ENCODE measurements at regions not wholly inside any gene's neighbourhood (a gene's known extent, or its start where the extent isn't known, plus 50 kb on each side); places are given as distances from the start of the nearest gene placed in this dataset.

DNA sequence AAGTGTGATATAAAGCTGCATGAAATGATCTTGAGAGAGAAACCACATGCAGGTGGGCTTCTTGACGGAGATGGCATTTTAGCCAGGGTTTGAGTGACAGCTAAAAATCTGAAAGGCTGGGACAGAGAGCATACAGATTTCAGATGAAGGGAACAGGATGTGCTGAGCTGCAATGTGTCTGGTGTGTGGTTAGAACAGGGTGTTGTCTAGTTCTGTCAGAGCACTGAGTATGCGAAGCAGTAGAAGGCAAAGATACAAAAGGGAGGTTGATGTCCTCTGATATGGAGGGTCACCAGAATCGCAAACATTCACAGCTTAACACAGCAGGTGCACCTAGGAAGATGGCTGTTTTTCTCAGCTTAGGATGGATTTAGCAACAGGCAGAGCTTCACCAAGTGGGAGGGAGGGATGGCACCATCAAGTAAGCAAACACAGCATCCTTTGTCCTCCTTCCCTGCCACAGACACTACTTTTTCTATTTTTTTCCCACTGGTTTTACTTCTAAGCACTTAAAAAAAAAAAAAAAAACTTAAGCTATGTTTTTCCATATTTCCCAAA is 182.5 kb downstream of the TMX3 start:
- TF ChIP-seq, protein P1, sequence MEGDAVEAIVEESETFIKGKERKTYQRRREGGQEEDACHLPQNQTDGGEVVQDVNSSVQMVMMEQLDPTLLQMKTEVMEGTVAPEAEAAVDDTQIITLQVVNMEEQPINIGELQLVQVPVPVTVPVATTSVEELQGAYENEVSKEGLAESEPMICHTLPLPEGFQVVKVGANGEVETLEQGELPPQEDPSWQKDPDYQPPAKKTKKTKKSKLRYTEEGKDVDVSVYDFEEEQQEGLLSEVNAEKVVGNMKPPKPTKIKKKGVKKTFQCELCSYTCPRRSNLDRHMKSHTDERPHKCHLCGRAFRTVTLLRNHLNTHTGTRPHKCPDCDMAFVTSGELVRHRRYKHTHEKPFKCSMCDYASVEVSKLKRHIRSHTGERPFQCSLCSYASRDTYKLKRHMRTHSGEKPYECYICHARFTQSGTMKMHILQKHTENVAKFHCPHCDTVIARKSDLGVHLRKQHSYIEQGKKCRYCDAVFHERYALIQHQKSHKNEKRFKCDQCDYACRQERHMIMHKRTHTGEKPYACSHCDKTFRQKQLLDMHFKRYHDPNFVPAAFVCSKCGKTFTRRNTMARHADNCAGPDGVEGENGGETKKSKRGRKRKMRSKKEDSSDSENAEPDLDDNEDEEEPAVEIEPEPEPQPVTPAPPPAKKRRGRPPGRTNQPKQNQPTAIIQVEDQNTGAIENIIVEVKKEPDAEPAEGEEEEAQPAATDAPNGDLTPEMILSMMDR (conservative IDR thresholded peaks at IDR 0.05) = no peak
- no peak for TF ChIP-seq ZFX (IDR thresholded peaks at IDR 0.05)
- no peak overlapping the region for H3K27ac ChIP-seq

- TF ChIP-seq, protein P1 (conservative IDR thresholded peaks at IDR 0.05) = no peak
- no peak for TF ChIP-seq ZFX (IDR thresholded peaks at IDR 0.05)
- H3K27ac ChIP-seq = no peak overlapping the region
Observed at GRCh38 chr18:68525091-68525490, 189.8 kb downstream of the TMX3 start.

DNA sequence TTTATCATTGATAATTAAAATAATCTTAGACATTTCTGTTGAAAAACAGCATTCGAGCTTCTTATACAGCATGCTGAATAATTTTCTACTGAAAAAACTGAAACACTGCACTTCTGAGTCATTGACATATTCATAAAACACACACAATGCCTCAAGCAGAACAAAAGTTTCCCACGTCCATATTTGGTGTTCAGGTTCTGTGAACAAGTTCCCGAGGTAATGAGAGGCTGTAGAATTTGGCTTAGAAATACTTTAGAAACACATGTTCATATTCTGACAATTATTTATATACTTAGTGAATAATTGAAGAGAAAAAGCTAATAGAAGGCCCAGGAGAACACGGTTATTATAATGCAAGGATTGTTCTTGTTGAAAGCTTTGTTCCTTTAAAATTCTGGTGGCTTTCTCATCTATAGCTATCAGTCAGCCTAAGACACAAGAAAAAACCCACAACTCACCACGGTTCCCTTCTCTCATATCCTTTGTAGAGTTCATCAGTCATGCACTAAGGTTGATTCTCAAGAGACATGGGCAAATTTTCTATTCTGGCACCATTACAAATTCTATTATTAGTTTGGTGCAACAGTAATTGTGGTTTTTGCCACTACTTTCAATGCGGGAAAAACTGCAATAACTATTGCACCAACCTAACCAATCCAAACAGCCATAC is 194.4 kb downstream of the TMX3 start:
- no peak overlapping the region for H3K27ac ChIP-seq
- TF ChIP-seq, protein P1 (conservative IDR thresholded peaks at IDR 0.05) = no peak
- no peak for TF ChIP-seq ZFX (IDR thresholded peaks at IDR 0.05)

DNA sequence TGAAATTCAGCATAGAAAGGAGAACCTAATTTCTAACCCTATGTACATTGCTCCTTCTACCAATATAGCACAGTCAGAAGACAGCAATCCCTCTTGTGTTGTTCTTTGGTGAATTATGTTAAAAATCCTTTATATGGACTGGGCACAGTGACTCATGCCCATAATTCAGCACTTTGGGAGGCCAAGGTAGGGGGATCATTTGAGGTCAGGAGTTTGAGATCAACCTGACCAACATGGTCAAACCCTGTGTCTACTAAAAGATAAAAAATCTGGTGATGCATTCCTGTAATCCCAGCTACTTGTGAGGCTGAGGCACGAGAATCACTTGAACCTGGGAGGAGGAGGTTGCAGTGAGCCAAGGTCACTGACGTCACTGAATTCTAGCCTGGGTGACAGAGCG is 195.6 kb downstream of the TMX3 start:
- TF ChIP-seq ZFX (IDR thresholded peaks at IDR 0.05) = no peak
- TF ChIP-seq, protein P1 (conservative IDR thresholded peaks at IDR 0.05) = no peak
- no peak overlapping the region for H3K27ac ChIP-seq

- TF ChIP-seq, protein P1 (conservative IDR thresholded peaks at IDR 0.05) = no peak
- no peak overlapping the region for H3K27ac ChIP-seq
Observed at GRCh38 chr18:68509902-68510301, 205.0 kb downstream of the TMX3 start.

DNA sequence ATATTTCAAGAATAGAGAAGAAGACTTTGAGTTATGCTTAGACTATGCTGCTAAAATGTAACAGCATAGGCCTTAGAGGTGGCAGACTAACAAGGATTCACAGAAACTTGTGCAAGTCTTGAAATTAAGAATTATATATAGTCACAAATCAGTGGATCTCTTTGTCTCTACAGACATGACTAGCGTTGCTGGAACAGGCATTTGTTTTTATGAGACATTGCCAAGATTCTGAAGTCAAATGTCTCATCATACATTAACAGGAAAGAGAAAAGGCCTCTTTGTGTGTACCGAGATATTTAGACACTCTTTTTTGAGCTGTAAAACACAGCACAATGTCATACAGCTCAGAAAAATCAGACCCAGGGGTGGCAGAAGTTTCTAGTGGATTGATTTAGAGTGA is 207.1 kb downstream of the TMX3 start:
- TF ChIP-seq ZFX (IDR thresholded peaks at IDR 0.05) = no peak
- TF ChIP-seq, protein P1 (conservative IDR thresholded peaks at IDR 0.05) = no peak
- no peak overlapping the region for H3K27ac ChIP-seq

DNA sequence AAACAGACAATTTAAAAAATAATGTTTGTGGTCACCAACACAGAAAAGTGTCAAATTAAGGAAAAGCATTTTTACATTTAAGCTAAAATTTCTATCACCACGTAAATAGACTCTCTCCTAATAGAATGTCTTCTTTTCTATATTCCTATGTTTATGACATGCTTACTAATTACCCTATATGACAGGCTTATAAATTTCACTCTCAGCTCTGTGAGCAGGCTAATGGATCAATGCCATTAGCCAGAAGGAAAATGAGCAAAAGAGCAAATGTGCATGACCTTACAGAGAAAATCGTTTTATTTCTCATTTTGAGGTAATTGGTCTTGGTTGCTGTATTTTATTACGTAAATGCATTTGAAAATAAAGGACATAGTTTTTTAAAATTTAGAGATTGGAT is 209.7 kb downstream of the TMX3 start:
- no peak overlapping the region for H3K27ac ChIP-seq
- TF ChIP-seq, protein P1 (conservative IDR thresholded peaks at IDR 0.05) = no peak
- no peak for TF ChIP-seq ZFX (IDR thresholded peaks at IDR 0.05)

Data from C4-2B (cell line).